Stimulated activated naive CD8-positive, alpha-beta T cell treated with anti-CD3 and anti-CD28 coated beads, Interleukin-15, amount 100 ng/mL, for 72 hours (primary cell): ENCODE measurements at regions not wholly inside any gene's neighbourhood (a gene's known extent, or its start where the extent isn't known, plus 50 kb on each side); places are given as distances from the start of the nearest gene placed in this dataset.

ENCODE experiments used
- ATAC-seq: fragments of 150-1000 bp; cut with Tn5 transposase; 2 replicates; pipeline ENCODE4 v1.10.0; 2021; ENCODE audit warnings: mild to moderate bottlenecking, moderate library complexity
- DNase-seq, 2 donors: peaks; one replicate each; pipeline ENCODE4 v3.0.0; 2021 to 2022
- H3K27ac Mint-ChIP-seq, 2 donors: one replicate each; pipeline ENCODE4 v1.8.0; 2022; ENCODE audit warnings: mild to moderate bottlenecking in 2 of 2, mixed read lengths in 2 of 2, moderate library complexity in 2 of 2
- H3K27me3 Mint-ChIP-seq: one replicate; pipeline ENCODE4 v1.8.0; 2022; ENCODE audit warnings: mixed read lengths
- H3K4me1 Mint-ChIP-seq: one replicate; pipeline ENCODE4 v1.8.0; 2022; ENCODE audit warnings: mild to moderate bottlenecking, mixed read lengths
- H3K4me3 Mint-ChIP-seq, 2 donors: one replicate each; pipeline ENCODE4 v1.8.0; 2022; ENCODE audit warnings: mild to moderate bottlenecking in 2 of 2, mixed read lengths in 2 of 2, moderate library complexity in 1 of 2
- H3K9me3 Mint-ChIP-seq, 2 donors: one replicate each; pipeline ENCODE4 v1.8.0; 2022; ENCODE audit warnings: mixed read lengths in 2 of 2

DNA sequence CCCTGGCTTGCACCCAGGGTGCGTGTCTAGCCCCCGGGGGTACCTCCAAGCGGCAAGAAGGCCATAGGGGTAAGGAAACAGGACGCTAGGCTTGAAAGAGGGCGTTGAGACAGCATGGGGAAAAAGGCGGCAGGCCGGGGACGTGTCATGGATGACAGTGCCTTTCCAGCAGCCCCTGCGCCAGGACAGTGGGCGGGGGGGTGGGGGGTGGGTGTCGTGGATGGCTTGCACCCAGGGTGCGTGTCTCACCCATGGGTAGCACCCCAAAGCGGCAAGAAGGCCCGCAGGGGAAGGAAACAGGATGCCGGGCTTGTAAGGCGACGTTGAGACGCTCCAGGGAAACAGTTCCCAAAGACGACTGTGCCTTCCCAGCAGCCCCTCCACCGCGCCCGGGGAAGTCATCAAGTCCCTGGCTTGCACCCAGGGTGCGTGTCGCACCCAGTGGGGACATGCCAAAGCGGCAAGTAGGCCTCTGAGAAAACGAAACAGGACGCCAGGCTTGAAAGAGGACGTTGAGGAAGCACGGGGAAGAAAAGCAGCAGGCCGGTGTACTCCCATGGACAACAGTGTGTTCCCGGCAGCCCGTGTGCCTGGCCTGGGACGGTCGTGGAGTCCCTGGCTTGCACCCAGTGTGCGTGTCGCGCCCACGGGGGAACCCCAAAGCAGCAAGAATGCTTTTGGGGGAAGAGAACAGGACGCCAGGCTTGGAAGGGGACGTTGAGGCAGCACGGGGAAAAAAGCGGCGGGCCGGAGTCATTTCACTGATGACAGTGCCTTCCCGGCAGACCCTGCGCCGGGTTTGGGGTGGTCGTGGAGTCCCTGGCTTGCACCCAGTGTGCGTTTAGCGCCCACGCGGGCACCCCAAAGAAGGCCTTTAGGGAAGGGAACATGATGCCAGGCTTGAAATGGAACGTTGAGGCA, 163.5 kb upstream of the ALG10B start:
- no peaks in the 10 kb centered on the region for H3K27me3 Mint-ChIP-seq
- H3K4me1 Mint-ChIP-seq: no peaks in the 10 kb centered on the region
- no peak overlapping the region for H3K4me3 Mint-ChIP-seq
- no peak overlapping the region for H3K27ac Mint-ChIP-seq
- DNase-seq (no peak), ATAC-seq (no peak)
- H3K9me3 Mint-ChIP-seq: peaks cover 12 to 13% of the 10 kb centered on the region in 2 donors

DNA sequence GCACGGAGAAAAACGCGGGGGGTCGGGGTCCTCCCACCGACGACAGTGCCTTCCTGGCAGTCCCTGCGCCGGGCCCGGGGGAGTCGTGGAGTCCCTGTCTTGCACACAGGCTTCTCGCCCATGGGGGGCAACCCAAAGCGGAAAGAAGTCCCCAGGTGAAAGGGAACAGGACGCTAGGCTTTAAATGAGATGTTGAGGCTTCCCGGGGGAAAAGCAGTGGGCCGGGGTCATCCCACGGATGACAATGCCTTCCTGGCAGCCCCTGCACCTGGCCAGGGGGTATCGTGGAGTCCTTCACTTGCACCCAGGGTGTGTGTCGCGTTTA, 162.9 kb upstream of the ALG10B start:
- peaks cover 6 to 7% of the 10 kb centered on the region in 2 donors for H3K9me3 Mint-ChIP-seq
- DNase-seq (no peak), ATAC-seq (no peak)
- peak overlapping the region in 1 of 2 donors; percentile 87 for H3K27ac Mint-ChIP-seq
- no peaks in the 10 kb centered on the region for H3K4me1 Mint-ChIP-seq
- H3K27me3 Mint-ChIP-seq: no peaks in the 10 kb centered on the region
- H3K4me3 Mint-ChIP-seq: no peak overlapping the region

DNA sequence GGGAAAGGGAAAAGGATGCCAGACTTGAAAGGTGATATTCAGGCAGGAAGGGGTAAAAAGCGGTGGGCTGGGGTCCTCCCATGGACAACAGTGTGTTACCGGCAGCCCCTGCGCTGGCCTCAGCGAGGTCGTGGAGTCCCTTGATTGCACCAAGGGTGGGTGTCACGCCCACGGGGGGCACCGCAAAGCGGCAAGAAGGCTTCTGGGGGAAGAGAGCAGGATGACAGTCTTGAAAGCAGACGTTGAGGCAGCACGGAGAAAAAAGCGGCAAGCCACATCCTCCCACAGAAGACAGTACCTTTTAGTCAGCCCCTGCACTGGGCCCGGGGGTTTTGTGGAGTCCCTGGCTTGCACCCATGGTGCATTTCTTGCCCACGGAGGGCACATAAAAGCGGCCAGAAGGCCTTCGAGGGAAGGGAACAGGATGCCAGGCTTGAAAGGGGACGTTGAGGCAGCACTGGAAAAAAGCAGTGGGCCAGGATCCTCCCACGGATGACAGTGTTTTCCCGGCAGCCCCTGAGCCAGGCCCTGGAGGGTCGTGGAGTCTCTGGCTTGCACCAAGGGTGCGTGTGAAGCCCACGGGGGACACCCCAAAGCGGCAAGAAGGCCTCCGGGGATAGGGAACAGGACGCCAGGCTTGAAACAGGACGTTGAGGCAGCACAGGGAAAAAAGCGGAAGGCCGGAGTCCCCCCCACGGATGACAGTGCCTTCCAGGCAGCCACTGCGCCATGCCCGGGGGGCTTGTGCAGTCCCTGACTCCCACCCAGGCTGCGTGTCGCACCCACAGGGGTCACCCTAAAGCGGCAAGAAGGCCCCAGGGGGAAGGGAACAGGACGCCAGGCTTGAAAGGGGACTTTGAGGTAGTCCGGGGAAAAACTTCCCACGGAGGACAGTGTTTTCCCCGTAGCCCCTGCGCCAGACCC, 162.2 kb upstream of the ALG10B start:
- peaks cover 0 to under 1% of the 10 kb centered on the region in 2 donors for H3K9me3 Mint-ChIP-seq
- no peak for ATAC-seq
- no peak for DNase-seq
- H3K4me3 Mint-ChIP-seq: no peak overlapping the region
- H3K4me1 Mint-ChIP-seq: no peaks in the 10 kb centered on the region
- peak overlapping the region in 1 of 2 donors; percentile 87 for H3K27ac Mint-ChIP-seq
- no peaks in the 10 kb centered on the region for H3K27me3 Mint-ChIP-seq

GRCh38 chr12:38155020-38155395, 161.6 kb upstream of the ALG10B start:
- no peak for DNase-seq
- no peaks in the 10 kb centered on the region for H3K27me3 Mint-ChIP-seq
- H3K4me3 Mint-ChIP-seq: no peak overlapping the region
- no peaks in the 10 kb centered on the region for H3K9me3 Mint-ChIP-seq
- no peaks in the 10 kb centered on the region for H3K4me1 Mint-ChIP-seq
- peak overlapping the region in 1 of 2 donors; percentile 67 for H3K27ac Mint-ChIP-seq
- ATAC-seq: no peak

- no peaks in the 10 kb centered on the region for H3K4me1 Mint-ChIP-seq
- H3K27ac Mint-ChIP-seq: peak overlapping the region in 1 of 2 donors; percentile 93
- DNase-seq: no peak
- no peaks in the 10 kb centered on the region for H3K9me3 Mint-ChIP-seq
- ATAC-seq: no peak
- no peaks in the 10 kb centered on the region for H3K27me3 Mint-ChIP-seq
- H3K4me3 Mint-ChIP-seq: no peak overlapping the region
Observed at GRCh38 chr12:38155526-38156496, 160.8 kb upstream of the ALG10B start.

DNA sequence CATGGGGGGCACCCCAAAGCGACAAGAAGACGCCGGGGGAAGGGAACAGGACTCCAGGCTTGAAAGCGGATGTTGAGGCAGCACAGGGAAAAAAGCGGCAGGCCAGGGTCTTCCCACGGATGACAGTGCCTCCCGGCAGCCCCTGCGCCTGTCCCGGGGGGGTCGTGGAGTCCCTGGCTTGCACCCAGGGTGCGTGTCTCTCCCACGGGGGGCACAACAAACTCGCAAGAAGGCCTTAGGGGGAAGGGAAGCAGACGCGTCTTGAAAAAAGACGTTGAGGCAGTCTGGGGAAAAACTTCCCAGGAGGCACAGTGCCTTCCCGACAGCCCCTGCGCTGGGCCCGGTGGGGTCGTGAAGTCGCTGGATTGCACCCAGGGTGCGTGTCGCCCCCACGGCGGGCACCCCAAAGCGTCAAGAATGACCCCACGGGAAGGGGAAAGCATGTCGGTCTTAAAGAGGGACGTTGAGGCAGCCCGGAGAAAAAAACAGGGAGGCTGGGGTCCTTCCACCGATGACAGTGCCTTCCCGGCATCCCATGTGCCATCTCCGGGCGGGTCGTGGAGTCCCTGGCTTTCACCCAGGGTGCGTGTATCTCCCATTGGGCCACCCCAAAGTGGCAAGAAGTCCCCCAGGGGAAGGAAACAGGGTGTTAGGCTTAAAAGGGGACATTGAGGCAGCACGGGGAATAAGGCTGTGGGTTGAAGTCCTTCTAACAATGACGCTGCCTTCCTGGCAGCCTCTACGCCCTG, 159.9 kb upstream of the ALG10B start:
- H3K27ac Mint-ChIP-seq: no peak overlapping the region
- DNase-seq: no peak
- peaks cover 0 to under 1% of the 10 kb centered on the region in 2 donors for H3K9me3 Mint-ChIP-seq
- no peaks in the 10 kb centered on the region for H3K4me1 Mint-ChIP-seq
- no peaks in the 10 kb centered on the region for H3K27me3 Mint-ChIP-seq
- no peak overlapping the region for H3K4me3 Mint-ChIP-seq
- no peak for ATAC-seq

DNA sequence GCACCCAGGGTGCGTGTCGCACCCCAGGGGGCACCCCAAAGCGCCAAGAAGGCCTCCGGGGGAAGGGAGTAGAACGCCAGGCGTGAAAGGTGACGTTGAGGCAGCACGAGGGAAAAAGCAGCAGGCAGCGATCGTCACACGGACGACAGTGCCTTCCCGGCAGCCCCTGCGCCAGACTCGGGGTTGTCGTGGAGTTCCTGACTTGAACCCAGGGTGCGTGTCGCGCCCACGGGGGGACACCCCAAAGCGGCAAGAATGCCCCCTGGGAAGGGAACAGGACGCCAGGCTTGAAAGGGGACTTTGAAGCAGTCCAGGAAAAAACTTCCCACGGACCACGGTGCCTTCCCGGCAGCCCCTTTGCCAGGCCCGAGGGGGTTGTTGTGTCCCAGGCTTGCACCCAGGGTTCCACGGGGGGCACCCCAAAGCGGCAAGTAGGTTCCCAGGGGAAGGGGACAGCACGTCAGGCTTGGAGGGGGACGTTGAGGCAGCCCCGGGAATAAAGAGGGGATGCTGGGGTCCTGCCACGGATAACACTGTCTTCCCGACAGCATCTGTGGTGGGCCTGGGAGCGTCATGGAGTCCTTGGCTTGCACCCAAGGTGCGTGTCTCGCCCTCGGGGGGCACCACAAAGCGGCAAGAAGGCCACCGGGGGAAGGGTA, 159.2 kb upstream of the ALG10B start:
- DNase-seq (no peak), ATAC-seq (no peak)
- Mint-ChIP-seq H3K27me3 (no peaks in the 10 kb centered on the region), H3K27ac (no peak overlapping the region), H3K4me1 (no peaks in the 10 kb centered on the region), H3K4me3 (no peak overlapping the region), H3K9me3 (peaks cover 4 to 8% of the 10 kb centered on the region in 2 donors)

GRCh38 chr12:38157933-38158401, 158.6 kb upstream of the ALG10B start:
- H3K27me3 Mint-ChIP-seq: no peaks in the 10 kb centered on the region
- peaks cover 8 to 14% of the 10 kb centered on the region in 2 donors for H3K9me3 Mint-ChIP-seq
- H3K4me1 Mint-ChIP-seq: no peaks in the 10 kb centered on the region
- DNase-seq (no peak), ATAC-seq (no peak)
- peak overlapping the region in 1 of 2 donors; percentile 34 for H3K27ac Mint-ChIP-seq
- no peak overlapping the region for H3K4me3 Mint-ChIP-seq

- DNase-seq (no peak), ATAC-seq (no peak)
- Mint-ChIP-seq H3K9me3 (peaks cover 8 to 16% of the 10 kb centered on the region in 2 donors), H3K27ac (no peak overlapping the region), H3K4me3 (no peak overlapping the region), H3K27me3 (no peaks in the 10 kb centered on the region), H3K4me1 (no peaks in the 10 kb centered on the region)
Observed at GRCh38 chr12:38158428-38159091, 158.0 kb upstream of the ALG10B start.

- H3K27ac Mint-ChIP-seq: no peak overlapping the region
Observed at GRCh38 chr12:38159092-38159551, 157.5 kb upstream of the ALG10B start.

DNA sequence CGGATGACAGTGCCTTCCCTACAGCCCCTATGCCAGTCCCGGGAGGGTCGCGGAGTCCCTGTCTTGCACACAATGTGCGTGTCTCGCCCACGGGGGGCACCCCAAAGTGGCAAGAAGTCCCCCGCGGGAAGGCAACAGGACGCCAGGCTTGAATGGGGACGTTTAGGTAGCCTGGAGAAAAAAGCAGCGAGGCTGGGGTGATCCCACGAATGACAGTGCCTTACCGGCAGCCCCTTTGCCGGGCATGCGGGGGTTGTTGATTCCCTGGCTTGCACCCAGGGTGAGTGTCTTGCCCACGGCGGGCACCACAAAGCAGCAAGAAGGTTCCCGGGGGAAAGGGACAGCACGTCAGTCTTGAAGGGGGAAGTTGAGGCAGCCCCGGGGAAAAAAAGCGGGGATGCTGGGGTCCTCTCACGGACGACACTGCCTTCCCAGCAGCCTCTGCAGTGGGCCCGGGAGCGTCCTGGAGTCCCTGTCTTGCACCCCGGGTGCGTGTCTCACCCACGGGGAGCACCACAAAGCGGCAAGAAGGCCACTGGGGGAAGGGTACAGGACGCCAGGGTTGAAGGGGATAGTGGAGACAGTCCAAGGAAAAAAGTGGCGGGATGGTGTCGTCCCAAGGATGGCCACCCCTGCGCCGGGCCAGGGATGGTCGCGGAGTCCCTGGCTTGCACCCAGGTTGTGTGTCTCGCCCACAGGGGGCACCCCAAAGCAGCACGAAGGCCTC, 156.8 kb upstream of the ALG10B start:
- Mint-ChIP-seq H3K9me3 (peaks cover 8 to 16% of the 10 kb centered on the region in 2 donors), H3K4me3 (no peak overlapping the region), H3K27ac (no peak overlapping the region), H3K27me3 (no peaks in the 10 kb centered on the region), H3K4me1 (no peaks in the 10 kb centered on the region)
- DNase-seq (no peak), ATAC-seq (no peak)

More at GRCh38 chr12:38159092-38159551, 157.5 kb upstream of the ALG10B start:
- ATAC-seq (no peak), DNase-seq (no peak)
- no peaks in the 10 kb centered on the region for H3K27me3 Mint-ChIP-seq
- H3K9me3 Mint-ChIP-seq: peaks cover 8 to 16% of the 10 kb centered on the region in 2 donors
- H3K4me3 Mint-ChIP-seq: no peak overlapping the region
- H3K4me1 Mint-ChIP-seq: no peaks in the 10 kb centered on the region

DNA sequence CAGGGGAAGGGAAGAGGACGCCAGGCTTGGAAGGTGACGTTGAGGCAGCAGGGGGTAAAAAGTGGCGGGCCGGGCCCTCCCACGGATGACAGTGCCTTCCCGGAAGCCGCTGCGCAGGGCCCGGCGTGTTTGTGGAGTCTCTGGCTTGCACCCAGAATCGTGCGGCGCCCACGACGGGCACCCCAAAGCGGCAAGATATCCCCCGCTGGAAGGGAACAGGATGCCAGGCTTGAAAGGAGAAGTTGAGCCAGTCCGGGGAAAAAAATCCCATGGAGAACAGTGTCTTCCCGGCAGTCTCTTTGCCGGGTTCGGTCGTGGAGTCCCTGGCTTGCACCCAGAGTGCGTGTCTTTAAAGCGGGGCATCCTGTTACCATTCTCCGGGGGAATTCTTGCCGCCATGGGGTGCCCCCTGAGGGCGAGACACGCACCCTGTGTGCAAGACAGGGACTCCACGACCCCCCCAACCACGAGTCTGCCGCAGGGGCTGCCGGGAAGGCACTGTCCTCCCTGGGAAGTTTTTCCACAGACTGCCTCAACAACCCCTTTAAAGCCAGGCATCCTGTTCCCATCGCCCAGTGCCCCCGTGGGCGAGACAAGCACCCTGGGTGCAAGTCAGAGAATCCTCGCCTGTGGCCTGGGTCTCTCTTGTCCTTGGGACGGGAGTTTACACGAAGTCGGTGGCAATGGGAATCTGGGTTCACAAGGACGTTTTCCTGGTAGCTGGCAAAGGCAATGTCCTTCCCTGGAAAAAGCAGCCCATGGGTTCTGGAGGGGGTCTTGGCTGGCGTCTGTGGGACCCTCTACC, 156.1 kb upstream of the ALG10B start:
- ATAC-seq (no peak), DNase-seq (no peak)
- no peaks in the 10 kb centered on the region for H3K4me1 Mint-ChIP-seq
- no peak overlapping the region for H3K27ac Mint-ChIP-seq
- peaks cover 8 to 16% of the 10 kb centered on the region in 2 donors for H3K9me3 Mint-ChIP-seq
- no peak overlapping the region for H3K4me3 Mint-ChIP-seq
- no peaks in the 10 kb centered on the region for H3K27me3 Mint-ChIP-seq
